Umbilical cord (tissue), 1 donor: ENCODE measurements at regions not wholly inside any gene's neighbourhood (a gene's known extent, or its start where the extent isn't known, plus 50 kb on each side); places are given as distances from the start of the nearest gene placed in this dataset.

ENCODE experiments used
- DNase-seq: peaks from one replicate; pipeline ENCODE4 v3.0.0-alpha.2; 2015; ENCODE audit warnings: low spot score

DNA sequence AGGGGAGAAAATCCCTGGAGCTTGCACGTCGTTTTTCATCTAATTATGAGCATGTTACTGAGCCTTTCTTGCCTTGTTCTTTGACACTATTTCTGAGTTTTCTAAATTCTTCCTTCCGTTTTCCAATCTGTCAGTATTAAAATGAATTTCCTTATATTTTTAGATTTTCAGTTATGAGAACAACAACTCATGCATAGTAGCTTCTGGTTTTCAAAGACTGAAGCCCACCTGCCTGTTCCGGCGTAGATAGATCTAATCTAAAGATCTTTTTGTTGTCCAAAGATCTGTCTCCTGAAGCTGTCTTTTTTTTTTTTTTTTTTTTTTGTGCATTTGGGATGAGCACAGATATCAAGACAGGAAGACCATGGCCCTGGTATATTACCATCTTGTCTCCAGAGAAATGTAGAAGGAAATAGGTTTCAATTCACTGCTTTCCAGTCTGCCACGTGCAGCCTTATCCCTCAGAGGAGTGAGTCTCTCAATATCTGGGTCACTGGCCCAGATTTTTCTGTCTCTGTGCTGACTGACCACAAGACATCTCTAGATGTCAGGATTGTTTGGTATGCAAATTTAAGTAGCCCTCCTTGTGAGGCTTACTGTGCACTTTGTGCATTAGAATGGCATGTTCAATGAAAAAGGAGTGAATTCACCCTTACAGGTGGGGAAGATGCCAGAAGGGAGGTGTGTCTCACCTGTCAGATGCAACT, 222.3 kb upstream of the TMC3 start:
- DNase-seq, result no peak

- DNase-seq, result no peak
Measured at GRCh38 chr15:81595752-81596151, 221.7 kb upstream of the TMC3 start.

- DNase-seq, result no peak
Measured at GRCh38 chr15:81589671-81590070, 215.7 kb upstream of the TMC3 start.

- DNase-seq, result peak; percentile 6
Measured at GRCh38 chr15:81575436-81576123, 201.6 kb upstream of the TMC3 start.

- no peak for DNase-seq
Measured at GRCh38 chr15:81573098-81573746, 199.2 kb upstream of the TMC3 start.

GRCh38 chr15:81572190-81572589, 198.2 kb upstream of the TMC3 start:
- DNase-seq, result no peak

GRCh38 chr15:81569286-81570080, 195.5 kb upstream of the TMC3 start:
- DNase-seq, result no peak

- no peak for DNase-seq
Measured at GRCh38 chr15:81567924-81568323, 193.9 kb upstream of the TMC3 start.

- peak; percentile 80 for DNase-seq
Measured at GRCh38 chr15:81562986-81563385, 189.0 kb upstream of the TMC3 start.

GRCh38 chr15:81560405-81560804, 186.4 kb upstream of the TMC3 start:
- no peak for DNase-seq

- DNase-seq, result no peak
Measured at GRCh38 chr15:81558056-81558455, 184.0 kb upstream of the TMC3 start.

- no peak for DNase-seq
Measured at GRCh38 chr15:81555346-81555745, 181.3 kb upstream of the TMC3 start.

DNA sequence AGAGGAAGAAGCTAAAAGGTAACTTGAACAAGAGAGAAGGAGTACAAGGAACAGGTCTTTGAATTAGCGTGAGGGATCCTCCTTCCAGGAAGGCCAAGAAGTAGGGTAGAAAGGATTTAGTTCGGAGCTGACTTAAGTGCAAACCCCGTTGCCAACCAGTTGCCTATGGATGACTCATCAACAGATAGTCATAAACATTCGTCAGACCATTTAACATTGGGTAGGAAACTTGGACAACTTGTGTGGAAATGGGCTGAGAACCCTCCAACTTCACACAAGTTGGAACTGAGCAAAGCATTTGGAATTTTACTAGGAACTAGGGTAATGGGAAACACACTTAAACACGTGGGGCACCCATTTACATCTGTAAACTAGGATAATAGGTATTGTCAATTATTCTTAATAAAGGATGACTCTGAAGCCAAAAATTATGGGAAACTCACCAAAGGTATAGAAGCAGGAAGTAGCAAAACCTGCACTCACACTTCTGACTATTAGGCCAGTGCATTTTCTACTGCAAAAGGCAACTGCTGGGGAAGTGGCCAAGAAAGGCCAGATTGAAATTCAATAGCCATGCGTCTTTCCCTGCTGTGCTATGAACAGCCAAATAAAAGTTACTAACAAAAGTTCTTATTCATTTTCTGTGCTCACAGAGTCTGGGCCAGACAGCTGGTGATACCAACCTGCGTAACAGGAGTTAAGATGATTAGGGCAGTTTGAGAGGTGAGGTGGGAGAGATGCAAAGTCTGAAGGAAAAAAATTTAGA, 174.5 kb upstream of the TMC3 start:
- DNase-seq, result no peak

- DNase-seq, result peak; percentile 55
Measured at GRCh38 chr15:81547521-81548132, 173.6 kb upstream of the TMC3 start.

DNA sequence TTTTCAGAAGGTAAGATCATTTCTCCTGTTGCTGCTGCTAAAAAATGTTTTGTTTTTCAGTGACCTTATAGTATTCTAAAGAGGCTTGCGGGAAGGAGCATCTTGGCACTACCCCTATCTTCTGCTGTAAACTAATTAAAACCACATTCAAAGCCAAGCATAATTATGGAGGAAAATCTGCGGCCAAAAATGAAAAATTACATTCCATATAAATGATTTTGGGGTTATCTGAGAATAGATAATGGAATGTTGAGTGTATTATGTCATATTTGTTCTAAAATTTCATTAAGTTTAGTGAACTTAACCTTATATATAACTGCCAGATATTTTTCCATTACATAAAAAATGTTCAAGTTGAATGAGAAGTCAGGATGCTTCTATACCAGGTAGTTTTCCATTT, 170.4 kb upstream of the TMC3 start:
- no peak for DNase-seq

DNA sequence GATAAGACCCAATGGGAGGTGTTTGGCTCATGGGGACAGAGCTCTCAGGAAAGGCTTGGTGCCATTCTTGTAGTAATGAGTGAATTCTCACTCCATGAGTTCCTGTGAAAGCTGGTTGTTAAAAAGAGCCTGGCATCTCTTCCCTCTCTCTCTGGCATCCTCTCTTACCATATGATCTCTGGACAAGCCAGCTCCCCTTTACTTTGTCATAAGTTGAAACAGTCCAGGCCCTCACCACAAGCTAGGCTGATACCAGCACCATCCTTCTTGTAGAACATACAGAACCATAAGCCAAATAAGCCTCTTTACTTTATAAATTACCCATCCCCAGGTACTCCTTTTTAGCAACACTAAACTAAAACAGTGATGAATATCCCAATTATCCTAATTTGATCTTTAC, 166.9 kb upstream of the TMC3 start:
- no peak for DNase-seq

- DNase-seq, result no peak
Measured at GRCh38 chr15:81536356-81536755, 162.3 kb upstream of the TMC3 start.

- no peak for DNase-seq
Measured at GRCh38 chr15:81534124-81534523, 160.1 kb upstream of the TMC3 start.

DNA sequence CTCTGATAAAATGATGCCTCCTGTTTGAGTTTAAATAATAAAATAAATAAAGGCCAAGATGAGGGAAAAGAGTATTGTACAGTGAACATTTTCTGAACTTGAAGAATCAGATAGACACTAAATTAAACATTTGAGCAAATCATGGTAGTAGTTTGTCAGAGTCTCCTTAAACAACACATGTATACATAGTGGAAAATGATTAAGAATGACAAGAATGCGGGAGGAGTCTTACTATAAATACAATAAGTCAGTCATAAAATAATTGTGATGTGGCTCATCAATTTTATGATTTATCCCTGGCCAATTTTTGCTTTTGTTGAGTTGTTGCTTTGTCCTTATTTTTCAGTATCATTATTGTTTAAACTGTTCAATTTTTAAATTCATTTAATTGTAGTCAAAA, 158.0 kb upstream of the TMC3 start:
- DNase-seq, result no peak

- DNase-seq, result peak; percentile 92
Measured at GRCh38 chr15:81531109-81531592, 157.1 kb upstream of the TMC3 start.

GRCh38 chr15:81530271-81530691, 156.3 kb upstream of the TMC3 start:
- peak; percentile 5 for DNase-seq
